Adrenal gland (tissue), 5 donors: ENCODE measurements at regions not wholly inside any gene's neighbourhood (a gene's known extent, or its start where the extent isn't known, plus 50 kb on each side); places are given as distances from the start of the nearest gene placed in this dataset.

Experiments used
- CTCF ChIP-seq, 6 experiments: fragments of 450-650 bp in 4 of 6; fragments of 200-600 bp in 2 of 6; sonication (generic) in 1 of 6; IDR thresholded peaks; 1 replicate in 5 of 6; 2 replicates in 1 of 6; pipeline versions ENCODE4 v1.5.1 to v1.8.0; 2016 to 2021; ENCODE audit warnings: antibody characterized with exemption in 6 of 6, mild to moderate bottlenecking in 2 of 6, moderate library complexity in 1 of 6
- POLR2A ChIP-seq, 2 donors: fragments of 450-650 bp; IDR thresholded peaks; one replicate each; pipeline ENCODE4 v1.6.1; 2017; ENCODE audit warnings: antibody characterized with exemption in 2 of 2, mild to moderate bottlenecking in 2 of 2, moderate library complexity in 1 of 2
- donor health status: DM: no; HTN: no; CAD: no.

GRCh38 chr2:5766561-5766960, 74.4 kb downstream of the SOX11 start:
- no peak for TF ChIP-seq POLR2A (IDR thresholded peaks at IDR 0.05)
- TF ChIP-seq CTCF (IDR thresholded peaks at IDR 0.05): no peak
